ENCODE measurements at regions not wholly inside any gene's neighbourhood (a gene's known extent, or its start where the extent isn't known, plus 50 kb on each side); places are given as distances from the start of the nearest gene placed in this dataset.

- Histone ChIP-seq H3K36me3 (replicated peaks in 1 of 2; ENCODE audit: control insufficient read depth in 1 of 2, insufficient read depth in 2 of 2, low read length in 1 of 2) (no peaks in the 10 kb centered on the region), H3K4me1 (ENCODE audit: control insufficient read depth in 1 of 2, insufficient read depth in 2 of 2, low read depth in 1 of 2, low read length in 1 of 2) (no peaks in the 10 kb centered on the region), H3K27me3 (ENCODE audit: insufficient read depth) (no peaks in the 10 kb centered on the region), H3K9me3 (no peaks in the 10 kb centered on the region), H3K27ac (ENCODE audit: low read depth in 2 of 2, low read length in 1 of 2) (no peak overlapping the region), H3F3A (replicated peaks; ENCODE audit: insufficient read depth) (no peaks in the 10 kb centered on the region), H2AFZ (ENCODE audit: low read depth) (no peak overlapping the region), H3K9me2 (no peaks in the 10 kb centered on the region), H3K9ac (no peak overlapping the region), H3K4me2 (no peak overlapping the region), H4K20me1 (ENCODE audit: insufficient read depth) (no peaks in the 10 kb centered on the region), H3K79me2 (ENCODE audit: insufficient read depth) (no peaks in the 10 kb centered on the region), H3K4me3 (ENCODE audit: low read depth in 2 of 2, low read length in 1 of 2) (no peak overlapping the region)
- ChIA-PET POLR2A (interaction anchor here (0.6 kb wide), 1 partner anchor 467 kb away, joined by 3 read pairs; no protein-coding TSS in a partner anchor), CTCF (no interaction called here)
- DNase-seq, result no peak
- TF ChIP-seq CTCF (IDR thresholded peaks at IDR 0.05), result no peak
- no peak for TF ChIP-seq SMC3 (IDR thresholded peaks at IDR 0.05; ENCODE audit: low read depth, low read length)
- TF ChIP-seq RFX5 (IDR thresholded peaks at IDR 0.05; ENCODE audit: low read length), result no peak
- no peak for TF ChIP-seq MXI1 (IDR thresholded peaks at IDR 0.05; ENCODE audit: low read depth, low read length)
- TF ChIP-seq USF1 (IDR thresholded peaks at IDR 0.05; ENCODE audit: borderline replicate concordance, low read depth), result no peak
- TF ChIP-seq SIN3A (IDR thresholded peaks at IDR 0.05; ENCODE audit: borderline replicate concordance, low read depth, low read length), result no peak
- TF ChIP-seq YY1 (IDR thresholded peaks at IDR 0.05; ENCODE audit: low read depth), result no peak
- TF ChIP-seq GATA2 (CRISPR knock-in tag; IDR thresholded peaks at IDR 0.05), result no peak
- no peak for TF ChIP-seq TAF1 (IDR thresholded peaks at IDR 0.05; ENCODE audit: borderline replicate concordance, low read depth, low read length)
- TF ChIP-seq ZBTB33 (IDR thresholded peaks at IDR 0.05; ENCODE audit: borderline replicate concordance, low read depth), result no peak
- no peak for TF ChIP-seq GABPA (IDR thresholded peaks at IDR 0.05; ENCODE audit: low read depth)
- 11% methylated on average over 2 of the region's 2 CpGs for WGBS (ENCODE audit: low lambda C conversion rate)
Observed at GRCh38 chr1:95778217-95778616, 544.2 kb downstream of the RWDD3 start.

DNA sequence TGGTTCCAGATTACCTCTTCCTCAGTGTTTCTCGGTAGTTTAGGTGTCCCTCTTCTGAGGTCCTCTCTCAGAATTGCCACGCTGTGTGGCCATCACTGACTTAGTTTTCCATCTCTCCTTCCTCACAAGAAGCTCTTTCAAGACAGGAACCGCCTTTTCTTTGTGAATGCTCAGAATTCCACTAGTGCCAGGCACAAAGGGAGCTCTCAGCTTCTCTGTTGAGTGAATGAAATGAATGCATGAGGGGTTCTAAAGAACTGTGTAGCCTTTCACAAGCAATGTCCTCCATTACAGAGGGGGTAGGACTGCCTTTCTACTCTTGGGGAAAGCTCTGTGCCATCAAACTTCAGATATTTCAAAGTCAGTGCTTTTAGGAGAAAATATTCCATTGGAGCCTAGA lies 546.8 kb downstream of the RWDD3 start:
- CTCF ChIA-PET, result interaction anchor here (1.0 to 1.4 kb wide), 2 partner anchors 9 to 11 kb away, joined by 3 to 6 read pairs; no protein-coding TSS in a partner anchor
- no peaks in the 10 kb centered on the region for H4K20me1 ChIP-seq (ENCODE audit: insufficient read depth)

More for the DNA sequence above, 546.8 kb downstream of the RWDD3 start:
- H3K4me3 ChIP-seq (ENCODE audit: low read depth in 2 of 2, low read length in 1 of 2), result no peak overlapping the region
- TF ChIP-seq FOSL2 (IDR thresholded peaks at IDR 0.05; ENCODE audit: borderline replicate concordance, low read depth) (no peak), MEF2A (IDR thresholded peaks at IDR 0.05; ENCODE audit: borderline replicate concordance, low read depth) (no peak)
- TF ChIP-seq, protein P1, sequence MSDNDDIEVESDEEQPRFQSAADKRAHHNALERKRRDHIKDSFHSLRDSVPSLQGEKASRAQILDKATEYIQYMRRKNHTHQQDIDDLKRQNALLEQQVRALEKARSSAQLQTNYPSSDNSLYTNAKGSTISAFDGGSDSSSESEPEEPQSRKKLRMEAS (IDR thresholded peaks at IDR 0.05; ENCODE audit: low read depth), result no peak
- H3K36me3 ChIP-seq (replicated peaks in 1 of 2; ENCODE audit: control insufficient read depth in 1 of 2, insufficient read depth in 2 of 2, low read length in 1 of 2), result no peaks in the 10 kb centered on the region
- H3K4me2 ChIP-seq, result no peak overlapping the region
- no peaks in the 10 kb centered on the region for H3K9me2 ChIP-seq
- H3K9ac ChIP-seq, result no peak overlapping the region
- no peak for DNase-seq
- H3F3A ChIP-seq (replicated peaks; ENCODE audit: insufficient read depth), result no peaks in the 10 kb centered on the region
- WGBS (ENCODE audit: low lambda C conversion rate), result 13% methylated on average over 3 of the region's 3 CpGs
- H2AFZ ChIP-seq (ENCODE audit: low read depth), result no peak overlapping the region
- H3K27me3 ChIP-seq (ENCODE audit: insufficient read depth), result no peaks in the 10 kb centered on the region
- H3K4me1 ChIP-seq (ENCODE audit: control insufficient read depth in 1 of 2, insufficient read depth in 2 of 2, low read depth in 1 of 2, low read length in 1 of 2), result no peaks in the 10 kb centered on the region
- H3K79me2 ChIP-seq (ENCODE audit: insufficient read depth), result no peaks in the 10 kb centered on the region
- POLR2A ChIA-PET, result no interaction called here
- no peaks in the 10 kb centered on the region for H3K9me3 ChIP-seq
- no peak overlapping the region for H3K27ac ChIP-seq (ENCODE audit: low read depth in 2 of 2, low read length in 1 of 2)

Measured in SK-N-SH (cell line).